ENCODE measurements at regions not wholly inside any gene's neighbourhood (a gene's known extent, or its start where the extent isn't known, plus 50 kb on each side); places are given as distances from the start of the nearest gene placed in this dataset.
"Not testable (repeated sequence)": the region's sequence is repeated elsewhere in the genome, so short reads cannot be mapped to it uniquely, and the experiment has no call there.

DNA sequence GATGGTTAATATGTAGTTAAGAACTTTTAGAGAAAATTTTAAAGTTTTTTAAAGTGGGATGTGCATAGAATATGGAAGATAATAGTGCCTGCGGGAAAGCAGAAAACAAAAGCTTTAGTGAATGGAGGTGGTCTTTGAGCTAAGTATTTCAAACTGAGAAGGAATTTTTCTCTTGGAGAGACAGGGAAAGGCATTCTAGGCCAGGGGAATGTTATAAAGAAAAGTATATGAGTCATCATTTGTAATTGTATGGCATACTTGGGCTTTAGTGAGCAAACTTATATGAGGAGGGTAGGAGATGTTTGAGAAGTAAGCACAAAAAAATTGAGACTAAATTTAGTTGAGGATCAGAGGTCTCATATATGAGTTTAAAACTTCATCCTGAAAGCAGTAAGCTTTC lies 467.0 kb downstream of the PPARGC1A start:
- no peak for DNase-seq (ENCODE audit: low read depth)
- no peak for TF ChIP-seq CTCF (IDR thresholded peaks at IDR 0.05; ENCODE audit: insufficient read depth, low read length)
- H3K4me3 ChIP-seq (ENCODE audit: low read depth, low read length): no peak overlapping the region

- H3K4me3 ChIP-seq (ENCODE audit: low read depth, low read length): no peak overlapping the region
- DNase-seq (ENCODE audit: low read depth): no peak
- no peak for TF ChIP-seq CTCF (IDR thresholded peaks at IDR 0.05; ENCODE audit: insufficient read depth, low read length)
Measured at GRCh38 chr4:23413631-23414030, 476.2 kb downstream of the PPARGC1A start.

- TF ChIP-seq CTCF (IDR thresholded peaks at IDR 0.05; ENCODE audit: insufficient read depth, low read length): no peak
- no peak overlapping the region for H3K4me3 ChIP-seq (ENCODE audit: low read depth, low read length)
- no peak for DNase-seq (ENCODE audit: low read depth)
Measured at GRCh38 chr4:23412701-23413100, 477.1 kb downstream of the PPARGC1A start.

GRCh38 chr4:23408913-23409312 lies 480.9 kb downstream of the PPARGC1A start:
- H3K4me3 ChIP-seq (ENCODE audit: low read depth, low read length); DNase-seq (ENCODE audit: low read depth): not testable (repeated sequence)

GRCh38 chr4:23401572-23401971 lies 488.3 kb downstream of the PPARGC1A start:
- no peak for DNase-seq (ENCODE audit: low read depth)
- H3K4me3 ChIP-seq (ENCODE audit: low read depth, low read length): no peak overlapping the region
- TF ChIP-seq CTCF (IDR thresholded peaks at IDR 0.05; ENCODE audit: insufficient read depth, low read length): no peak

DNA sequence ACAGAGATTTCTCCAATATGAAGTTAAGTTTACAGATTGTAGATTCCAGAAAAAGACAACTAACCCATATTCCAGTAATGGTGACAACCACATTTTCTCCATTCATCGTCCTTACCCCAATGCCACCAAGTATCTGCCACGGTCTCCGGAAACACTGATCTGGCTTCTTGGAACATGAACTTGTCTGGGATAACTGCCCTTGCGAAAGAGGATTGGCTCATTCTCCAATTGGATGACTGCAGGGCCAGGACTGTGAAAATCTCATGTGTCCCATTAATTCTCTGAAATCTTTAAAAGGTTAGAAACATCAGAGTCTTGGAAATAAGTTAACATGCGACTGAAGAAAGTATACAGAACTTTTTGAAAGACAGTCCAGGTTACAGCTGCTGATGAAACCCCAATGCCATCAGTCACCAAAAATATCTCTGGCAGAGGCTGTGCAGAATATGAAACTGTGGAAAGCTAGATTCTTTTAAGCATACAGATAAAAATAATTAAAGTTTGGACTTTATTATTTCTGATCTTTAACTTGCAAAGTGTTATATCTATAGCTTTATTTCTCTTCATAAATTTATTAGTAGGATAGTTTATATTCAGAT lies 496.9 kb downstream of the PPARGC1A start:
- H3K4me3 ChIP-seq (ENCODE audit: low read depth, low read length): no peak overlapping the region
- DNase-seq (ENCODE audit: low read depth): no peak
- no peak for TF ChIP-seq CTCF (IDR thresholded peaks at IDR 0.05; ENCODE audit: insufficient read depth, low read length)

DNA sequence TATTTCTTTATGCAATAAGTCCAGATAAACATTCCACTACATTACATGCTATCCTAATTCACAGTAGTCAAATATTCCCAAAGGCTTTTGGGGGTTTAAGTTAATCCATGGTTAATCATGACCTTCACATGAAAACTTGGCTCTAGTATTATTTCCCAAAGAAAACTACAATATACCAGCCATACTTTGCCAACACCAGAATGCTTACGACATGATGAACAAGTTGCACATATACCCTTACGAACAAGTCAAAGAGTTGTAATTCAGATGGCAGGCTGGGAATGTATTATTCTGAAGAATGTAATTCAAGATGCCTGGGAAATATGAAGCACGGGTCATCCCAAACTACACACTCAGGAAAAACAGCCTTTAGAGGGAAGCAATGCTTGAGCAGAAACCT lies 499.6 kb downstream of the PPARGC1A start:
- no peak overlapping the region for H3K4me3 ChIP-seq (ENCODE audit: low read depth, low read length)
- no peak for DNase-seq (ENCODE audit: low read depth)
- TF ChIP-seq CTCF (IDR thresholded peaks at IDR 0.05; ENCODE audit: insufficient read depth, low read length): no peak
